ENCODE measurements at regions not wholly inside any gene's neighbourhood (a gene's known extent, or its start where the extent isn't known, plus 50 kb on each side); places are given as distances from the start of the nearest gene placed in this dataset.

GRCh38 chr20:5442101-5442500, 125.3 kb upstream of the PROKR2 start:
- Histone ChIP-seq H3K36me3 (ENCODE audit: control insufficient read depth in 2 of 2, extremely low read depth in 1 of 2, insufficient read depth in 2 of 2, low read length in 2 of 2) (no peaks in the 10 kb centered on the region), H3K4me3 (replicated peaks in 1 of 3; ENCODE audit: insufficient read depth in 1 of 3, low read depth in 1 of 3, low read length in 3 of 3) (no peak overlapping the region), H2AFZ (ENCODE audit: low read depth, low read length) (no peak overlapping the region), H3K27me3 (ENCODE audit: control insufficient read depth in 2 of 2, insufficient read depth in 2 of 2, low read length in 2 of 2) (peaks cover 3 to 16% of the 10 kb centered on the region in 2 experiments), H3K9me1 (replicated peaks; ENCODE audit: control insufficient read depth, extremely low read depth, insufficient read depth, low read length) (no peaks in the 10 kb centered on the region), H3K4me1 (ENCODE audit: control insufficient read depth, extremely low read depth, insufficient read depth, low read length) (no peaks in the 10 kb centered on the region), H3K9me3 (replicated peaks; ENCODE audit: control insufficient read depth, insufficient read depth, low read length) (no peaks in the 10 kb centered on the region), H3K4me2 (ENCODE audit: insufficient read depth, low read length) (no peak overlapping the region), H3K79me2 (ENCODE audit: control insufficient read depth, insufficient read depth, low read length) (no peaks in the 10 kb centered on the region), H4K20me1 (replicated peaks; ENCODE audit: control insufficient read depth, extremely low read depth, insufficient read depth, low read length) (no peaks in the 10 kb centered on the region), H3K9ac (replicated peaks; ENCODE audit: extremely low read depth, insufficient read depth, low read length) (no peak overlapping the region), H3K27ac (ENCODE audit: insufficient read depth, low read depth, low read length) (no peak overlapping the region)
- POLR2A ChIA-PET: no interaction called here
- intact Hi-C loops (cut with micrococcal nuclease) (loop anchor here (10.0 kb wide), 1 partner anchor 127 kb away; the partner anchor contains the start of gene PROKR2), dilution Hi-C loops (cut with MboI; ENCODE audit: extremely low pct_ligation_motif_present, low sequenced_read_pairs) (no loop called here)
- TF ChIP-seq, protein P1, sequence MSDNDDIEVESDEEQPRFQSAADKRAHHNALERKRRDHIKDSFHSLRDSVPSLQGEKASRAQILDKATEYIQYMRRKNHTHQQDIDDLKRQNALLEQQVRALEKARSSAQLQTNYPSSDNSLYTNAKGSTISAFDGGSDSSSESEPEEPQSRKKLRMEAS (IDR thresholded peaks at IDR 0.05; ENCODE audit: insufficient read depth, insufficient read length): no peak
- no peak for TF ChIP-seq FOS (IDR thresholded peaks at IDR 0.05; ENCODE audit: borderline replicate concordance, insufficient read depth, low read length)
- TF ChIP-seq JUN (IDR thresholded peaks at IDR 0.05; ENCODE audit: borderline replicate concordance, insufficient read depth, insufficient read length, low read depth): no peak
- no peak for TF ChIP-seq POLR2AphosphoS5 (IDR thresholded peaks at IDR 0.05; ENCODE audit: insufficient read depth, low read depth, low read length)
- no peak for TF ChIP-seq CTCF (IDR thresholded peaks at IDR 0.05; ENCODE audit: extremely low read depth in 1 of 2, insufficient read depth in 1 of 2, low read depth in 1 of 2, low read length in 2 of 2)
- TF ChIP-seq GATA2 (IDR thresholded peaks at IDR 0.05; ENCODE audit: insufficient read depth, insufficient read length, low read depth, low read length): no peak
- no peak for TF ChIP-seq EZH2 (IDR thresholded peaks at IDR 0.05; ENCODE audit: borderline replicate concordance, low read depth, low read length, severe bottlenecking)
- no peak for TF ChIP-seq POLR2A (IDR thresholded peaks at IDR 0.05; ENCODE audit: low read depth, low read length)
- no peak for TF ChIP-seq MYC (IDR thresholded peaks at IDR 0.05; ENCODE audit: low read depth, low read length)
- FAIRE-seq (no peak), DNase-seq (ENCODE audit: low read depth, low spot score) (no peak)
- CTCF ChIA-PET: no interaction called here
- no TSS peak for BruUV-seq (replicated peaks)
